ENCODE measurements at regions not wholly inside any gene's neighbourhood (a gene's known extent, or its start where the extent isn't known, plus 50 kb on each side); places are given as distances from the start of the nearest gene placed in this dataset.
A peak's percentile ranks its signal among the peaks of the same experiment; 100 is the strongest.

DNA sequence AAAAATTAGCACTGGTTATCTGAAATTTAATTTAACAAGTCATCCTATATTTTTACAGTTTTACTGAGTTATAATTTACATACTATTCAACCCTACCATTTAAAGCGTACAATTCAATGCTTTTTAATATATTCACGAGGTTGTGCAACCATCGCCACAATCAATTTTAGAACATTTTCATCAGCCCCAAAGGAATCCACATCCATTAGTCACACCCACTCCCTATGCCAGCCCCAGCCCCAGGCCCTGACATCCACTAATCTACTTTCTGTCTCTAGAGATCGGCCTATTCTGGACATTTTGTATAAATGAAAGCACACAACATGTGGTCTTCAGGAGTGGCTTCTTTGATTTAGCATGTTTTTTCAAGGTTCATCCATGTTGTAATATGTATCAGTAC lies 134.7 kb downstream of the PSMG1 start:
- H3K9me3 ChIP-seq (ENCODE audit: control insufficient read depth, low read depth, low read length), result no peaks in the 10 kb centered on the region

DNA sequence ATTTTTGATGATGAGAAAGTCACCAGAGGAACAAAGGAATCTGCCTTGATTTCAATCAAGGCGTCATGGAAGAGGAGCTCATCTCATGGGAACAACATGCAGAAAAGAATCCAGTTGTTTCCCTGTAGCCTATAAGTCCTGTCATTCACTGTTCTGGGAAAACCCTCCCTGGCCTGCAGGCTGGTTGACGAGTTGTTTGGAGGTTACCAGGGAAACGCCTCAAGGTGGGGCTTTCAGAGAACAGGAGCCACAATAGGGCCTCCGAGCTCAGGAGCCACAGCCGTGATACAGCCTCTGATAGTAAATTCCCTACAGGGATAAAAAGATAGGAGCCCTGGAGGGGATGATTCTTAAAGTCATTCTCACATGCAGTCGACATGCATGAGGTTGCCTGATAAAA lies 135.2 kb downstream of the PSMG1 start:
- H3K27me3 ChIP-seq (ENCODE audit: control insufficient read depth, insufficient read depth, low read length), result no peaks in the 10 kb centered on the region
- peaks cover 8% of the 10 kb centered on the region for H3K4me1 ChIP-seq (ENCODE audit: control insufficient read depth, low read depth, low read length)
- peak overlapping the region; percentile 75 for H3K27ac ChIP-seq (ENCODE audit: low read length)
- H3K9ac ChIP-seq (ENCODE audit: low read length), result peak overlapping the region; percentile 51
- no peaks in the 10 kb centered on the region for H3K36me3 ChIP-seq (ENCODE audit: control insufficient read depth, low read depth, low read length)
- no peak overlapping the region for H3K4me3 ChIP-seq (ENCODE audit: low read length)
- H3K9me3 ChIP-seq (ENCODE audit: control insufficient read depth, low read depth, low read length), result no peaks in the 10 kb centered on the region

More for the DNA sequence above, 134.7 kb downstream of the PSMG1 start:
- peaks cover 8% of the 10 kb centered on the region for H3K4me1 ChIP-seq (ENCODE audit: control insufficient read depth, low read depth, low read length)
- peak overlapping the region; percentile 75 for H3K27ac ChIP-seq (ENCODE audit: low read length)
- no peaks in the 10 kb centered on the region for H3K27me3 ChIP-seq (ENCODE audit: control insufficient read depth, insufficient read depth, low read length)
- H3K36me3 ChIP-seq (ENCODE audit: control insufficient read depth, low read depth, low read length), result no peaks in the 10 kb centered on the region
- H3K9ac ChIP-seq (ENCODE audit: low read length), result peak overlapping the region; percentile 51
- no peak overlapping the region for H3K4me3 ChIP-seq (ENCODE audit: low read length)

DNA sequence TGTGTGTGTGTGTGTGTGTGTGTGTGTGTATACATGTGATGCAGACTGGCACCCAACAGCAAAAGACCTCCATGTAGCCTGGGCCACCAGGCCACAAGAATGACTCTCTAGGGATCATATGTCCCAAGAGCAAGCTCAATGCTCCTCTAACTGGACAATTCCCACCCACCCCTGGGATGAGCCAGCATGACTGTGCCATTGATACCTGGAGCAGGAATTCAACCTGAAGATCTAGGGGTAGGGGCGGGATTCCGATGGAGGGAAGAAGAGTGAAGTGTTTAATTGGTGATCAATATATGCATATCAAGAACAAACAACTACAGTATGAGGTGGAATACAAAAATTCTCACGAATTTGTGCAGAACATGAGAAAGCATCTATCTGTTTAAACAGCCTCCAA lies 136.2 kb downstream of the PSMG1 start:
- Histone ChIP-seq H3K4me1 (ENCODE audit: control insufficient read depth, low read depth, low read length) (peaks cover 8% of the 10 kb centered on the region), H3K27ac (ENCODE audit: low read length) (no peak overlapping the region), H3K9ac (ENCODE audit: low read length) (no peak overlapping the region), H3K27me3 (ENCODE audit: control insufficient read depth, insufficient read depth, low read length) (no peaks in the 10 kb centered on the region), H3K4me3 (ENCODE audit: low read length) (no peak overlapping the region), H3K36me3 (ENCODE audit: control insufficient read depth, low read depth, low read length) (no peaks in the 10 kb centered on the region), H3K9me3 (ENCODE audit: control insufficient read depth, low read depth, low read length) (no peaks in the 10 kb centered on the region)

DNA sequence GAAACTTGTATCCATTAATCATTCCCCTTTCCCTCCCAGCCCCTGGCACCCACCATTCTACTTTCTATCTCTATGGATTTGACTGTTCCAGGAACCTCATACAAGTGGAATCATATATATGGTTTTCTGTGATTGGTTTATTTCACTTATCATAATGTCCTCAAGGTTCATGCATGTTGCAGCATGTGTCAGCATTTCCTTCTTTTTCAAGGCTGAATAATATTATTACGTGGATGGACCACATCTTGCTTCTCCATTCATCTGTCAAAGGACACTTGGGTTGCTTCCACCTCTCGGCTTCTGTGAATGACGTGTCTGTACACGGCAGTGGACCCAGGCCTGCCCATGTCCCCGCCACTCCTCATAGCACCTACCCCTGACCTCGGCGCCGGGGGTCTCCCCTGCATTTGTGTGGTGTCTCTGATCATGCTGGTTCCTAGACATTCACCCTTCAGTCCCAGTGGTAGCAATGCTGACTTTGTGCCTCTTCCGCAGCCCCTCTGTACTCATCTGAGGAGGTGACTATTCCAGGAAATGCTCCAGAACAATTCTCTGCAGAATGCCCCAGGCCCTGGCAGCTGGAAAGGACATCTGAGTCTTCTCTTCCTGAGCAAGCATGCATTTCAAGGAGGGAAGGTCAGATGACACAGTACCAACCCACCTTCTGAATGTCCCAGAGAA lies 136.9 kb downstream of the PSMG1 start:
- no peak overlapping the region for H3K9ac ChIP-seq (ENCODE audit: low read length)
- no peak overlapping the region for H3K27ac ChIP-seq (ENCODE audit: low read length)
- H3K9me3 ChIP-seq (ENCODE audit: control insufficient read depth, low read depth, low read length), result no peaks in the 10 kb centered on the region
- H3K4me1 ChIP-seq (ENCODE audit: control insufficient read depth, low read depth, low read length), result peaks cover 8% of the 10 kb centered on the region
- H3K27me3 ChIP-seq (ENCODE audit: control insufficient read depth, insufficient read depth, low read length), result no peaks in the 10 kb centered on the region
- H3K4me3 ChIP-seq (ENCODE audit: low read length), result no peak overlapping the region
- no peaks in the 10 kb centered on the region for H3K36me3 ChIP-seq (ENCODE audit: control insufficient read depth, low read depth, low read length)

DNA sequence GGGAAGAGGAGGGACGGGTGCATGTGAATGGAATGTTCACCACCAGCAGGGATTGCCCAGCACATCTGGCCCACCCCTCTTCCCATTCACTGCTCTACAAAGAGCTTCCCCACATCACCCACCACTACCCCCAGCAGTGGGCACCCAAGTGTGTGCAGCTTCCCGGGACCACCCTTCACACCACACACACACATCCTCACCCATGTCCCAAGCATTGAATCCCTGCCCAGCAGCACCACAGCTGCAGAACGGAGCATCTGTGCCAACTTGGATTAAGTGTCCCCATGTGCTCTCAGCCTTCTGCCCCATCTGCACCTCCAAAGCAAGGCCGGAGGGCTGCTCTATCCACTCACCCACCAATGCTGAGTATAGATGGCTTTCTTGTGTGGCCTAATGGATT lies 141.4 kb downstream of the PSMG1 start:
- H3K27ac ChIP-seq (ENCODE audit: low read length), result no peak overlapping the region
- H3K4me3 ChIP-seq (ENCODE audit: low read length), result no peak overlapping the region
- H3K36me3 ChIP-seq (ENCODE audit: control insufficient read depth, low read depth, low read length), result no peaks in the 10 kb centered on the region

DNA sequence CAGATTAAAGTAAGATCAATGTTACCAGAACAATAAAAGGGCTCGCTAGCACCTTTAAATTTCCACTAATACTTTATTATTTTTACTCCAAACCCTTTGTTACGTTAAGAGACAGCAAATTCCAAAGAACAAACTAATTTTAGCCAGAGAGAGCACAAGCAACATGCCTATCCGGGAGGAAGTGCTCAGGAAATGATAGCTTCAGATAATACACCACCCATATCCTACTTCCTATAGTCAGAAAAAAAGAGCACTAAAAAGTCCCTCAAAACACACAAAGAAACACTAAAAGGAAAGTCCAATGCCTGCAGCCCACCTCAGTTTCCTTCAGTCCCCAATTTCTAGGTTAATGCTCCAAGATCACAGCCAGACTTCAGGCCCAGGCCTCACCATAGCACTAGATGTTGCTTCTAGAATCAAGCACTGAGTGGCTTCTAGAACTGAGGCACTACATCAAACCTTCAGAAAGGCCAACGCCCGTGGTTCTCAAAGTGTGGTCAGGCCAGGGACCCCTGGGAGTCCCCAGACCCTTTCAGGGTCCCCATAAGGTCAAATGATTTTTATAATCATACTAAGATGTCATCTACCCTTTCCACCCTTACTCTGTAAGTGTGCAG lies 142.6 kb downstream of the PSMG1 start:
- H3K27me3 ChIP-seq (ENCODE audit: control insufficient read depth, insufficient read depth, low read length), result no peaks in the 10 kb centered on the region
- no peak overlapping the region for H3K9ac ChIP-seq (ENCODE audit: low read length)
- H3K4me1 ChIP-seq (ENCODE audit: control insufficient read depth, low read depth, low read length), result no peaks in the 10 kb centered on the region
- no peaks in the 10 kb centered on the region for H3K9me3 ChIP-seq (ENCODE audit: control insufficient read depth, low read depth, low read length)
- no peak overlapping the region for H3K27ac ChIP-seq (ENCODE audit: low read length)
- no peak overlapping the region for H3K4me3 ChIP-seq (ENCODE audit: low read length)
- no peaks in the 10 kb centered on the region for H3K36me3 ChIP-seq (ENCODE audit: control insufficient read depth, low read depth, low read length)

More for the DNA sequence above, 141.4 kb downstream of the PSMG1 start:
- no peaks in the 10 kb centered on the region for H3K4me1 ChIP-seq (ENCODE audit: control insufficient read depth, low read depth, low read length)
- H3K27me3 ChIP-seq (ENCODE audit: control insufficient read depth, insufficient read depth, low read length), result no peaks in the 10 kb centered on the region
- H3K9ac ChIP-seq (ENCODE audit: low read length), result no peak overlapping the region
- H3K9me3 ChIP-seq (ENCODE audit: control insufficient read depth, low read depth, low read length), result no peaks in the 10 kb centered on the region

DNA sequence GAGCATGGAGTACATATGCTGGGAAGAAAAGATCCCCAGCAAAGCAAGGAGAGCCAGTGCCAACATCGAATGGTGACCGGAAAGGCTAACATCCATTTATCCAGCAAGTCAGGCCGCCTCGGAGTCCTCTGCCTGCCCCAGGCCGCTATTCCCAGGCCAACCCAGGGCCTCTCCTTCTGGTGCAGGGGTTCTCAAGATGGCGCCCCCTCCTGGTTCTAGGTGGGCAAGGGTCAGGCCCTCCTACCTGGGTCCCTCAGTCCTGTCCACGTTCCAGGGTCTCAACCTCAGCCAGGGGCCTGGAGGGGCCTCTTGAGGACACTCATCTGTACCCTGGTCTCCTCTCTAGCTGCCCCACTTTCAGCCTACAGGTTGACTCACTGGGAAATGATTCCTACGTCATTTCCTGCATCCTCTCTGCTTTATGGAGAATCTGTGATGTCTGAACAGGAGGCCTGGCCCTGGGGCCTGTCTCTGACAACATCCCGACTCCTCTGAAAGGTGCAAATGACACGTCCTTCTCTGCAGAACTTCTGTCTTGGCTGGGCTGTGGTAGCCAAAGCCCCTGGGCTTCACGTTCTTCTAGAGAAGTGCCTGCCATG lies 145.3 kb downstream of the PSMG1 start:
- no peaks in the 10 kb centered on the region for H3K9me3 ChIP-seq (ENCODE audit: control insufficient read depth, low read depth, low read length)
- no peak overlapping the region for H3K9ac ChIP-seq (ENCODE audit: low read length)
- H3K4me3 ChIP-seq (ENCODE audit: low read length), result no peak overlapping the region
- H3K36me3 ChIP-seq (ENCODE audit: control insufficient read depth, low read depth, low read length), result no peaks in the 10 kb centered on the region
- no peaks in the 10 kb centered on the region for H3K27me3 ChIP-seq (ENCODE audit: control insufficient read depth, insufficient read depth, low read length)
- no peak overlapping the region for H3K27ac ChIP-seq (ENCODE audit: low read length)
- H3K4me1 ChIP-seq (ENCODE audit: control insufficient read depth, low read depth, low read length), result no peaks in the 10 kb centered on the region

DNA sequence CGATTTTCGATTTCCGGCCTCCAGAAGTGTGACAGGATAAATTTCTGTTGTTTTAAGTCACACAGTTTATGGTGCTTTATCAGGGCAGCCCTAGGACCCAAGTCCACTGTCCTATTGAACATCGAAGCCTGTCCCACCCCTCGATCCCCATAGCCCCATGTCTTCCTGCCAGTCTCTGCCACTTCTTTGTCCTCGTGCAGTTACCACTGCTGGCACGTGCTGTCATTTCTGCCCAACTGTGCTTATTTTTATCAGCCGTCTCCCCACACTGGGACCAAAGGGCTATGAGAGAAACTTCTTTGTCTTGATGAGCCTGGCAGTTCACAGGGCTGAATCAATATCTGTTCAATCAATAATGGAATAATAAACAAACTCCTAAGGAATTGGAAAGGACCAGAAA lies 146.7 kb downstream of the PSMG1 start:
- Histone ChIP-seq H3K9me3 (ENCODE audit: control insufficient read depth, low read depth, low read length) (no peaks in the 10 kb centered on the region), H3K27ac (ENCODE audit: low read length) (no peak overlapping the region), H3K27me3 (ENCODE audit: control insufficient read depth, insufficient read depth, low read length) (no peaks in the 10 kb centered on the region), H3K4me1 (ENCODE audit: control insufficient read depth, low read depth, low read length) (no peaks in the 10 kb centered on the region), H3K4me3 (ENCODE audit: low read length) (no peak overlapping the region), H3K9ac (ENCODE audit: low read length) (no peak overlapping the region), H3K36me3 (ENCODE audit: control insufficient read depth, low read depth, low read length) (no peaks in the 10 kb centered on the region)

DNA sequence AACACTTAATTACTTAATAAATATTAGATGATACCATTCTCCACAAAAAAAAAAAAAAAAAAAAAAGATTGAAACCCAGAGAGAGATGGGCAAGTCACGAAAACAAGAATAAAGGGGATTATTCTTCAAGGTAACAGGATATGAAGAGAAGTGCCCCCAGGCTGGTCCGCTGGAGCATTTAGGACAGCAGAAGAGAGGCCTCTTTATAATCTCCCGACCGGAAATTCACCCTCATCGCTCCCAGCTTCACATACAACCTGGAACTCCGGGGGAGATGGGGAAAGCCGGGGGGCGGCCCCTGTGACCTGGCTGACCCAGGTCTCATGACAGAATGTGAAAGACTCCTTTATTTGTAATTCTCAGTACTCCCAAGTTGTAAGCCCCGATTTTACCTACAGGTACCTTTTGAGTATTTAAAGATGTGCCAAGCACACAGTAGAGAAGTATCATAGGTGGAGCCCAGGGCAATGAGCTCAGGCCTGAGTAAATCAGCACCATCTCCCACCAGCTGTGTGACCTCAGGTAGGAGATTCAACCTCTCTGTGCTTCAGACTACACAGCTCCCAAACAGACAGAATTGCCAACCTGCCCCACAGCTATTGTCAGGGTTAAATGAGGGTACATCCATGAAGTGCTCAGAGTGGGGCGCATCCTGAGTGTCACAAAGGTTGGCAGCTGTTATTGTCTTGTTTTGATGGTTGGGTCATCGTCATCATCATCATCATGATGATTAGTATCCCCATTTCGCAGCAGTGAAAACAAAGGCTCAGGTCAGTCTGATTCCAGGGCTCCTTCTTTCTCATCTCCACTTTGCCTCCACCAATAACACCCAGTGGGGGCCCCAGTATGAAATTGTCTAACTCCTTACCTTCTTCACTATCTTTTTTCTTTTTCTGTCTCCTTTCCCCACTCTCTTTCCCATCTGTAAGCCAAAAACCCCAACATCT lies 148.4 kb downstream of the PSMG1 start:
- H3K27me3 ChIP-seq (ENCODE audit: control insufficient read depth, insufficient read depth, low read length), result no peaks in the 10 kb centered on the region

DNA sequence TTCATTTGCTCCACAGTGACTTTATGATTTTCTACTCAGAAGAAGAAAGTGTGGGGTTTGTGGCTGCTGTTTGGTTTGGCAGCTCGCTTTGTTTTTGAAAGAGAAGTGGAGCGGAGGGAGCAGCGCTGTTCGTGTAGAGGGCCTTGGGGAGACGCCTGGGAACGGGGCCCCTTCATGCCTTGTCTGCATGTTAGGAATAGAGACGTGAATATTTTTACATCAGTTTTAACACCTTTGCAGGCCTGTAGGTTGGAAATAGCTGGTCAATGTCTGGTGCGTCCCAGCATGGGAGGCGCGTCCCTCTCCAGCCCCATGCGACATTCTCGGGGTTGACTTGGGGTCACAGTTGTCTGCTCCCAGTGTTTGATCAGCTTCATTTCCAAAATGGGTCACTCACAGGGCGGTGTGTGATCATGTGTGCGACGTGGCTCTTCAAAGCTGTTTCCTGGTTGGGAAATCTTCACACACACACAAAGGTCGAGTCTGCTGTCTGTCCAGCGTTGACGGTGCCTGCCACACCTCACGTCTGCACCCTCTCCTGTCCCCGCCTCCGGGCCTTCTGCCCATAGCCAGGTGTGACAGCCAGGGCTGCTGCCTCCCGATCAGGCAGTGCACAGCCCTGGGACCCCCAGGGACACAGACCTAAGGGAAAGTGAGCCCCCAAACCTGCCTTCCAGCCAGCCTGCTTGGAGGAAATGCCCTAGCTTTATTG lies 149.2 kb downstream of the PSMG1 start:
- Histone ChIP-seq H3K27ac (ENCODE audit: low read length) (no peak overlapping the region), H3K4me3 (ENCODE audit: low read length) (no peak overlapping the region), H3K27me3 (ENCODE audit: control insufficient read depth, insufficient read depth, low read length) (no peaks in the 10 kb centered on the region), H3K9me3 (ENCODE audit: control insufficient read depth, low read depth, low read length) (no peaks in the 10 kb centered on the region), H3K36me3 (ENCODE audit: control insufficient read depth, low read depth, low read length) (no peaks in the 10 kb centered on the region), H3K9ac (ENCODE audit: low read length) (no peak overlapping the region), H3K4me1 (ENCODE audit: control insufficient read depth, low read depth, low read length) (peaks cover 18% of the 10 kb centered on the region)

More for the DNA sequence above, 148.4 kb downstream of the PSMG1 start:
- Histone ChIP-seq H3K4me1 (ENCODE audit: control insufficient read depth, low read depth, low read length) (peaks cover 10% of the 10 kb centered on the region), H3K9me3 (ENCODE audit: control insufficient read depth, low read depth, low read length) (no peaks in the 10 kb centered on the region), H3K4me3 (ENCODE audit: low read length) (no peak overlapping the region), H3K9ac (ENCODE audit: low read length) (no peak overlapping the region), H3K36me3 (ENCODE audit: control insufficient read depth, low read depth, low read length) (no peaks in the 10 kb centered on the region), H3K27ac (ENCODE audit: low read length) (no peak overlapping the region)
